LNCAP (cell line): ENCODE measurements at regions not wholly inside any gene's neighbourhood (a gene's known extent, or its start where the extent isn't known, plus 50 kb on each side); places are given as distances from the start of the nearest gene placed in this dataset.

Source experiments
- TF ChIP-seq, protein P1 (sequence below): fragments of 450-650 bp; IDR thresholded peaks from 2 replicates; pipeline ENCODE4 v1.5.1; 2017; ENCODE audit warnings: mild to moderate bottlenecking

DNA sequence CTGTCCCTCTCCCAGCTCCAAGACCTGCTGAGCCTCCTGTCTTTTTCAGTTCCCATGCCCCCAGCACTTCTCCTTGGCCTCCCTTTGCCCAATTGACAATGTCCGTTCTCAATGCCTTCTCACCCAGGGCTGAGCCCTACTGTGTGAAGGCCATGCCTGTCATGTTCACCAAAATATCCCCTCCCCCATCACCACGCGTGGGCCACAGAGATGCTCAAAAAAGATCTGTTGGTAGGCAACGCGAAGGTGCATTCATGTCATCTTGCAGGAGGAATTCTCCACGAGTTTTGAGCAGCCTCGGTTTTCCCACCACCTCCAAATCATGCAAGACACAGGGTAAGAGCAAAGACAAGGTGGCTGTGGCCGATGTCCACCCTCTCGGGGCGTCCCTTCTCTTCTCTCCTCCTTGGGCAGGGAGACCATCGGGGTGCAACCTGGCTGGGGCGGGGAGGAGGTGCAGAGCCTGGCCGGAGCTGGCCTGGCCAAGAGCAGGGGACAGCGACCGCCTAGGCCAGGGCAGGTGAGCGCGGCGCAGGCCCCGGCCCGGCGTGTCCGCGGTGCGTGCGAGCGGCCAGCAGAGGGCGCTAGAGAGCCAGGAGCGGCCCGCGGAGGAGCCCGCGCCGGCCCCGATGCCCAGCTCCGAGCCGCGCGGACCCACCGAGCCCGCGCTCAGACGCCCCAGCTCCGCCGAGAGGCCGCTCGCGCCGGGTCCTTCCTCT lies 56.3 kb upstream of the KRTAP5-11 start:
- TF ChIP-seq, protein P1, sequence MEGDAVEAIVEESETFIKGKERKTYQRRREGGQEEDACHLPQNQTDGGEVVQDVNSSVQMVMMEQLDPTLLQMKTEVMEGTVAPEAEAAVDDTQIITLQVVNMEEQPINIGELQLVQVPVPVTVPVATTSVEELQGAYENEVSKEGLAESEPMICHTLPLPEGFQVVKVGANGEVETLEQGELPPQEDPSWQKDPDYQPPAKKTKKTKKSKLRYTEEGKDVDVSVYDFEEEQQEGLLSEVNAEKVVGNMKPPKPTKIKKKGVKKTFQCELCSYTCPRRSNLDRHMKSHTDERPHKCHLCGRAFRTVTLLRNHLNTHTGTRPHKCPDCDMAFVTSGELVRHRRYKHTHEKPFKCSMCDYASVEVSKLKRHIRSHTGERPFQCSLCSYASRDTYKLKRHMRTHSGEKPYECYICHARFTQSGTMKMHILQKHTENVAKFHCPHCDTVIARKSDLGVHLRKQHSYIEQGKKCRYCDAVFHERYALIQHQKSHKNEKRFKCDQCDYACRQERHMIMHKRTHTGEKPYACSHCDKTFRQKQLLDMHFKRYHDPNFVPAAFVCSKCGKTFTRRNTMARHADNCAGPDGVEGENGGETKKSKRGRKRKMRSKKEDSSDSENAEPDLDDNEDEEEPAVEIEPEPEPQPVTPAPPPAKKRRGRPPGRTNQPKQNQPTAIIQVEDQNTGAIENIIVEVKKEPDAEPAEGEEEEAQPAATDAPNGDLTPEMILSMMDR = peak; percentile 20; the same call in 1 of the 2 replicates

DNA sequence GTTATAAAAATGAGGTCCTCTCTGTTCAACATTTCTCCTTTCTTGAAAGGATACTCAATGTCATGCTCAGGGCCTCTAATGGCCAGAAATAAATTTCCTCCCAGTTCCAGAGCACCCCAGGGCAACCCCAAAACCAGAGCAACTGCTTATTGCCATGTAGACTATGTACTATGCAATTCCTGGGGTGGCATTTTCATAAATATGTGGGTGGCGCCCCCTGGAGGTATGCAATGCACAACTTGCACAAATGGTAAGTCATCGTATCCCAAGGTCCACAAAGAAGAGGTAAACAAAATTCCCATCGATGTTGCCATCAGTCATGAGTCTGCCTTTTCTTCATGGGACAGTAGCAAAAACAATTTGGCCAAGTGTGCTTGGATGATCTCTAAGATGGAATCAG lies 98.6 kb upstream of the DEFB108B start:
- TF ChIP-seq, protein P1 = peak; percentile 36; the same call in 1 of the 2 replicates

DNA sequence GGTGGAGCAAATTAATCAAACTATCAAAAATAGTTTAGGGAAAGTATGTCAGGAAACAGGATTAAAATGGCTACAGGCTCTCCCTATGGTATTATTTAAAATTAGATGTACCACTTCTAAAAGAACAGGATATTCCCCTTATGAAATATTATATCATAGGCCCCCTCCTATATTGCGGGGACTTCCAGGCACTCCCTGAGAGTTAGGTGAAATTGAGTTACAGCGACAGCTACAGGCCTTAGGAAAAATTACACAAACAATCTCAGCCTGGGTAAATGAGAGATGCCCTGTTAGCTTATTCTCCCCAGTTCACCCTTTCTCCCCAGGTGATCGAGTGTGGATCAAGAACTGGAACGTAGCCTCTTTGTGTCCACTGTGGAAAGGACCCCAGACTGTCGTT lies 86.7 kb upstream of the DEFB108B start:
- TF ChIP-seq, protein P1 = peak; percentile 51

DNA sequence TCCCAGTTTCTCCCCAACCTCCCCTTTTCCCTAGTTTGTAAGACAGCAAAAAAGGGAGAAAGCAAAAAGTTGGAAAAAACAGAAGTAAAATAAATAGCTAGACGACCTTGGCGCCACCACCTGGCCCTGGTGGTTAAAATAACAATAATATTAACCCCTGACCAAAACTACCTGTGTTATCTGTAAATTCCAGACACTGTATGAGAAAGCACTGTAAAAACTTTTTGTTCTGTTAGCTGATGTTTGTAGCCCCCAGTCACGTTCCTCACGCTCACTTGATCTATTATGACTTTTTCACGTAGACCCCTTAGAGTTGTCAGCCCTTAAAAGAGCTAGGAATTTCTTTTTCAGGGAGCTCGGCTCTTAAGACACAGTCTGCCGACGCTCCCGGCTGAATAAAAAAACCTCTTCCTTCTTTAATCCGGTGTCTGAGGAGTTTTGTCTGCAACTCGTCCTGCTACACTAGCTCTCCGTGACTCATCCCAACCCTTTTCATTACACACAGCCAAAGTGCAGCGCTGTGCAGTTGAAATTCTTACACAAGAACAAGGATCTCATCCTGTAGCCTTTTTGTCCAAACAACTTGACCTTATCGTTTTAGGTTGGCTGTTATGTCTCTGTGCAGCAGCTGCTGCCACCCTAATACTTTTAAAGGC lies 83.9 kb upstream of the DEFB108B start:
- TF ChIP-seq, protein P1 = peak; percentile 28; the same call in 1 of the 2 replicates

DNA sequence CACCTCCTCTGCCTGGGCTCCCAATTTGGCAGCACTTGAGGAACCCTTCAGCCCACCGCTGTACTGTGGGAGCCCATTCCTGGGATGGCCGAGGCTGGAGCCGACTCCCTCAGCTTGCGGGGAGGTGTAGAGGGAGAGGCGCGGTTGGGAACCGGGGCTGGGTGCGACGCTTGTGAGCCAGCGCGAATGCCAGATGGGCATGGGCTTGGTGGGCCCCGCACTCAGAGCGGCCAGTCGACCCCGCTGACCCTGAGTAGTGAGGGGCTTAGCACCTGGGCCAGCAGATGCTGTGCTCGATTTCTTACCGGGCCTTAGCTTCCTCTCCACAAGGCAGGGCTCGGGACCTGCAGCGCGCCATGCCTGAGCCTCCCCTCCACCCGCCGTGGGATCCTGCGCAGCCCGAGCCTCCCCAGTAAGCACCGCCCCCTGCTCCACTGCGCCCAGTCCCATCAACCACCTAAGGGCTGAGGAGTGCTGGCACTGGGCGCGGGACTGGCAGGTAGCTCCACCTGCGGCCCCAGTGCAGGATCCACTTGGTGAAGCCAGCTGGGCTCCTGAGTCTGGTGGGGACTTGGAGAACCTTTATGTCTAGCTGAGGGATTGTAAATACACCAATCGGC lies 58.3 kb upstream of the DEFB108B start:
- TF ChIP-seq, protein P1 = no peak
